DND-41 (cell line): ENCODE measurements at regions not wholly inside any gene's neighbourhood (a gene's known extent, or its start where the extent isn't known, plus 50 kb on each side); places are given as distances from the start of the nearest gene placed in this dataset.

Experiments used
- ATAC-seq: fragments of 200-7000 bp; cut with Tn5 transposase; 3 replicates; pipeline ENCODE4 v1.9.1; 2021; ENCODE audit warnings: low read depth; ENCODE audit not compliant: insufficient read depth
- DNase-seq: peaks from one replicate; pipeline ENCODE4 v3.0.0-alpha.2; 2020
- H2AFZ ChIP-seq: 2 replicates; pipeline ENCODE4 v1.6.0; 2012; ENCODE audit warnings: low read depth, low read length
- H3K27ac ChIP-seq: 2 replicates; pipeline ENCODE4 v1.5.1; 2012; ENCODE audit warnings: low read length, inconsistent platforms
- H3K27me3 ChIP-seq: fragments of 200-600 bp; sonication (generic); 2 replicates; pipeline ENCODE4 v1.6.0; 2012; ENCODE audit warnings: low read length, mild to moderate bottlenecking, inconsistent platforms; ENCODE audit not compliant: insufficient read depth, poor library complexity
- H3K36me3 ChIP-seq: 2 replicates; pipeline ENCODE4 v1.5.1; 2012; ENCODE audit warnings: low read length, inconsistent platforms; ENCODE audit not compliant: insufficient read depth
- H3K4me1 ChIP-seq: 2 replicates; pipeline ENCODE4 v1.5.1; 2012; ENCODE audit warnings: mild to moderate bottlenecking, low read length; ENCODE audit not compliant: insufficient read depth
- H3K4me2 ChIP-seq: 2 replicates; pipeline ENCODE4 v1.6.0; 2012; ENCODE audit warnings: mild to moderate bottlenecking, moderate library complexity, low read length, inconsistent platforms; ENCODE audit not compliant: insufficient read depth
- H3K4me3 ChIP-seq, 2 experiments: fragments of 200-600 bp in 1 of 2; shearing (Covaris generic) in 1 of 2; 2 replicates each; pipeline ENCODE4 v1.5.1; 2012 to 2016; ENCODE audit warnings: inconsistent platforms in 2 of 2, low read length in 2 of 2, mild to moderate bottlenecking in 2 of 2, low read depth in 1 of 2, moderate library complexity in 1 of 2
- H3K79me2 ChIP-seq: 2 replicates; pipeline ENCODE4 v1.6.0; 2012; ENCODE audit warnings: low read length, inconsistent platforms; ENCODE audit not compliant: insufficient read depth
- H3K9ac ChIP-seq: 2 replicates; pipeline ENCODE4 v1.6.0; 2012; ENCODE audit warnings: low read depth, mild to moderate bottlenecking, inconsistent platforms, low read length, moderate library complexity
- H3K9me3 ChIP-seq: 2 replicates; pipeline ENCODE4 v1.5.1; 2012; ENCODE audit warnings: low read length, moderate library complexity, mild to moderate bottlenecking, inconsistent platforms; ENCODE audit not compliant: insufficient read depth, severe bottlenecking
- H4K20me1 ChIP-seq: 2 replicates; pipeline ENCODE4 v1.6.0; 2012; ENCODE audit warnings: low read length; ENCODE audit not compliant: insufficient read depth
- EZH2 ChIP-seq: IDR thresholded peaks from 3 replicates; pipeline ENCODE4 v1.6.1; 2012; ENCODE audit warnings: borderline replicate concordance, low read depth, mild to moderate bottlenecking, moderate library complexity, low read length, inconsistent platforms; ENCODE audit not compliant: severe bottlenecking
- TF ChIP-seq, protein P1 (sequence below): IDR thresholded peaks from 2 replicates; pipeline ENCODE4 v1.5.1; 2012; ENCODE audit warnings: borderline replicate concordance, low read length, moderate library complexity, mild to moderate bottlenecking; ENCODE audit not compliant: poor library complexity, severe bottlenecking; ENCODE audit errors: extremely low read depth

DNA sequence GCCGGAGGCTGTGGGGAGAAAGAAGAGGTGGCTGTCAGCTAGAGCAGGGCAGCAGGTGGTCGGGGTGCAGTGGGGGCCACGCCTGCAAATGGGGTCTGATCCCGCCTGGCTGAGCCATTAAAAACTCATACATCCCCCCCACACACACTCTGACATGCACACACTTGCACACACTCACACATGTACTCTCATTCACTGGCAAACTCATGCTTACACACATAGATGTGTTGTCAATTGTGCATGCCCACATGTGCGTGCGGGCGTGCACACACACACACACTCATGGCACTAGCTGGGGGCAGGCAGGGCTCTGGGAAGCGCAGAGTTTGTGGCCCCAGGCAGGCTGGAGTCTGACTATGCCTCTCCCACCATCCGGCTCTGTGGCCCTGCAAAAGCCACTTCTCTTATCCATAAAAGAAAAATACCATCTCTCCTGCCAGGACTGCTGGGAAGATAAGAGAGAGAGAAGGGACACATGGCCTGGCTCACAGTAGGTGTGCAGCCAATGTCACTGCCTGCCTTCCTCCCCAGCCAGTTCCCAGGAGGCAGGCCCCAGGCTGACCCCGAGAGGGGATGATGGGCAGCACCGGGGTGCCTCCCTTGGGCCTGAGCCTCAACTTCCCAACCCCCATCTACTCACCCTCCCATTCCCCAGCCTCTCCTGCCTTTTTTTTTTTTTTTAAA, 163.5 kb upstream of the LINGO1 start:
- H3K4me1 ChIP-seq = peaks cover 30% of the 10 kb centered on the region
- H3K9ac ChIP-seq = no peak overlapping the region
- H3K27ac ChIP-seq = peak overlapping the region; percentile 78; the same call in 1 of the 2 replicates
- H2AFZ ChIP-seq = no peak overlapping the region
- TF ChIP-seq EZH2 = no peak
- no peak overlapping the region for H3K4me2 ChIP-seq
- no peaks in the 10 kb centered on the region for H4K20me1 ChIP-seq
- ATAC-seq (no peak), DNase-seq (no peak)
- H3K4me3 ChIP-seq = no peak overlapping the region
- H3K9me3 ChIP-seq = no peaks in the 10 kb centered on the region
- H3K36me3 ChIP-seq = no peaks in the 10 kb centered on the region
- H3K27me3 ChIP-seq = no peaks in the 10 kb centered on the region
- H3K79me2 ChIP-seq = no peaks in the 10 kb centered on the region

DNA sequence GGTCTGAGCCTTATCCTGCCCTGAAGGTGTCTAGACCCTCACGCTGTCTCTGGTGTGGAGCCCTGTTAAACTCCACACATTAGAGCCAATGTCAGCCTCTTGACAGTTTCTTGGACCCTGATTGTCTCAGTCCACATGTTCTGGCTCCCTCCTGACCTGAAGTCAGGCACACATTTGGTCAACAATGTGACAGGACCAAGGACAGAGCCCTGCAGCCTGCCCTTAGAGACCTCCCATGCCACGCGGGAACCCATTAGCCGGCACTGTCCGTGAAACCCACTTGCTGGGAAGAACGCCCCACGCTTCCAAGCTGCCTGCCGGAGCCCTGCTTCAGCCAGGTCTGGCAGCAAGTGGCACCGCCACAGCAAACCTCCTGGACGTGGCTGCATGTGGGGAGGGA, 162.7 kb upstream of the LINGO1 start:
- Histone ChIP-seq H3K79me2 (no peaks in the 10 kb centered on the region), H3K36me3 (no peaks in the 10 kb centered on the region), H4K20me1 (no peaks in the 10 kb centered on the region), H3K4me1 (peaks cover 30% of the 10 kb centered on the region), H3K4me2 (no peak overlapping the region), H3K9me3 (no peaks in the 10 kb centered on the region), H3K4me3 (no peak overlapping the region), H3K27ac (0 out of 2 replicates have a peak overlapping the region, but pooled peaks have one; percentile 6), H3K9ac (no peak overlapping the region), H2AFZ (no peak overlapping the region), H3K27me3 (no peaks in the 10 kb centered on the region)
- TF ChIP-seq EZH2 = no peak
- TF ChIP-seq, protein P1, sequence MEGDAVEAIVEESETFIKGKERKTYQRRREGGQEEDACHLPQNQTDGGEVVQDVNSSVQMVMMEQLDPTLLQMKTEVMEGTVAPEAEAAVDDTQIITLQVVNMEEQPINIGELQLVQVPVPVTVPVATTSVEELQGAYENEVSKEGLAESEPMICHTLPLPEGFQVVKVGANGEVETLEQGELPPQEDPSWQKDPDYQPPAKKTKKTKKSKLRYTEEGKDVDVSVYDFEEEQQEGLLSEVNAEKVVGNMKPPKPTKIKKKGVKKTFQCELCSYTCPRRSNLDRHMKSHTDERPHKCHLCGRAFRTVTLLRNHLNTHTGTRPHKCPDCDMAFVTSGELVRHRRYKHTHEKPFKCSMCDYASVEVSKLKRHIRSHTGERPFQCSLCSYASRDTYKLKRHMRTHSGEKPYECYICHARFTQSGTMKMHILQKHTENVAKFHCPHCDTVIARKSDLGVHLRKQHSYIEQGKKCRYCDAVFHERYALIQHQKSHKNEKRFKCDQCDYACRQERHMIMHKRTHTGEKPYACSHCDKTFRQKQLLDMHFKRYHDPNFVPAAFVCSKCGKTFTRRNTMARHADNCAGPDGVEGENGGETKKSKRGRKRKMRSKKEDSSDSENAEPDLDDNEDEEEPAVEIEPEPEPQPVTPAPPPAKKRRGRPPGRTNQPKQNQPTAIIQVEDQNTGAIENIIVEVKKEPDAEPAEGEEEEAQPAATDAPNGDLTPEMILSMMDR = no peak
- no peak for DNase-seq
- no peak for ATAC-seq

DNA sequence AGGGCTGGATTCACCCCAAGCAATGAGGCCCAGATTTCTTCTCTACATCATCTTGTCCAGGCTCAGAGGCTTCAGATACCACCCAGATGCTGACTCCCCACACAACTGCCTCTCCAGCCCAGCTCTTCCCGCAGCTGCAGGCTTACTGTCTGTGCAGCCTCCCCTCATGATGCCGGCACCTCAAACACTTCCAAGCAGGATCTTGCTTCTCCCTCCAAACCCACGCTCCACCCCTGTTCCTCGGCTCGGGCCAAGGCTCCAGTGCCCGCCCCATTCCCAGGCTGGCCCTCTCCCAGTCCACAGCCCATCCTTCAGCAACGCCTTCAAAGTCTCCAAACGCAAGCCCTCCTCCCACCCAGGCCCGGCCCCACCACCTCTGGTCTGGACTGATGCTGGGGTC, 159.2 kb upstream of the LINGO1 start:
- H3K9me3 ChIP-seq = no peaks in the 10 kb centered on the region
- H3K27ac ChIP-seq = no peak overlapping the region
- no peak overlapping the region for H3K4me3 ChIP-seq
- no peaks in the 10 kb centered on the region for H3K27me3 ChIP-seq
- ATAC-seq (no peak), DNase-seq (no peak)
- no peak for TF ChIP-seq EZH2
- TF ChIP-seq, protein P1 = no peak
- no peaks in the 10 kb centered on the region for H3K79me2 ChIP-seq
- H3K9ac ChIP-seq = no peak overlapping the region
- H3K4me1 ChIP-seq = peaks cover 16% of the 10 kb centered on the region
- no peak overlapping the region for H2AFZ ChIP-seq
- H3K4me2 ChIP-seq = no peak overlapping the region
- H4K20me1 ChIP-seq = no peaks in the 10 kb centered on the region
- H3K36me3 ChIP-seq = no peaks in the 10 kb centered on the region

DNA sequence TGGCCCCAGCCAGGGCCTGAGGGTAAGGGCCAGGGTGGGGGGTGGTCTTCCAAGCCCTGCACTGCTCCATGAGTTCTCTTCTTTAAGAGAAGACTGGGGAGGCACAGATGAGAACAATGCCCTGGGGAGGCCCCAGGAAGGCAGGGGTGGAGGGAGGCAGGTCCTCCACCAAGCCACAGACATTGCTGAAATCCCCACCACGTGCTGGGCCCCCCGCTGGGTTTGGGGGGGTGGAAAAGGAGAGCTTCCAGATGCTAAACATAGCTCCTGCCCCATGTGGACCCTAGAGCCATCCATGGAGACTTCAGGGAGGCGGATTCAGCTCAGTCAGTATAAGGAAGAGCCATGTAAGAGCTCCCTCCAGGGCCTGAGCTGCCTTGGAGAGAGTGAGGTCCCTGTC, 157.8 kb upstream of the LINGO1 start:
- no peak for ATAC-seq
- TF ChIP-seq, protein P1 = no peak
- TF ChIP-seq EZH2 = no peak

More for the DNA sequence above, 157.8 kb upstream of the LINGO1 start:
- Histone ChIP-seq H3K9ac (no peak overlapping the region), H3K27me3 (no peaks in the 10 kb centered on the region), H3K4me2 (no peak overlapping the region), H3K4me3 (no peak overlapping the region), H2AFZ (no peak overlapping the region), H3K36me3 (no peaks in the 10 kb centered on the region), H3K4me1 (peaks cover 2% of the 10 kb centered on the region), H3K27ac (no peak overlapping the region), H4K20me1 (no peaks in the 10 kb centered on the region), H3K9me3 (no peaks in the 10 kb centered on the region), H3K79me2 (no peaks in the 10 kb centered on the region)
- peak; percentile 12 for DNase-seq
